Stimulated activated CD4-positive, alpha-beta T cell treated with anti-CD3 and anti-CD28 coated beads, Interleukin-12 subunit alpha, Interleukin-12 subunit beta, amount 100 ng/mL, for 4 hours (primary cell): ENCODE measurements at regions not wholly inside any gene's neighbourhood (a gene's known extent, or its start where the extent isn't known, plus 50 kb on each side); places are given as distances from the start of the nearest gene placed in this dataset.
"Not testable (repeated sequence)": the region's sequence is repeated elsewhere in the genome, so short reads cannot be mapped to it uniquely, and the experiment has no call there.

Experiments used
- DNase-seq: peaks from one replicate; pipeline ENCODE4 v3.0.0-alpha.2; 2020

- DNase-seq, result no peak
These were observed 163.3 kb upstream of the NTF3 start for GRCh38 chr12:5268424-5269210.

- no peak for DNase-seq
These were observed 162.1 kb upstream of the NTF3 start for GRCh38 chr12:5269846-5270245.

- no peak for DNase-seq
These were observed 159.7 kb upstream of the NTF3 start for GRCh38 chr12:5272018-5272785.

GRCh38 chr12:5273709-5274108 is 158.2 kb upstream of the NTF3 start:
- DNase-seq, result no peak

- DNase-seq, result no peak
These were observed 155.5 kb upstream of the NTF3 start for GRCh38 chr12:5276327-5276880.

GRCh38 chr12:5280086-5280485 is 151.8 kb upstream of the NTF3 start:
- no peak for DNase-seq

- not testable (repeated sequence) for DNase-seq
These were observed 141.5 kb upstream of the NTF3 start for GRCh38 chr12:5290368-5290767.

- DNase-seq, result no peak
These were observed 139.3 kb upstream of the NTF3 start for GRCh38 chr12:5292651-5293050.

- no peak for DNase-seq
These were observed 138.1 kb upstream of the NTF3 start for GRCh38 chr12:5293773-5294172.

- DNase-seq, result no peak
These were observed 137.4 kb upstream of the NTF3 start for GRCh38 chr12:5294274-5295070.

GRCh38 chr12:5295151-5295550 is 136.8 kb upstream of the NTF3 start:
- no peak for DNase-seq

- no peak for DNase-seq
These were observed 135.9 kb upstream of the NTF3 start for GRCh38 chr12:5295996-5296395.

- no peak for DNase-seq
These were observed 130.4 kb upstream of the NTF3 start for GRCh38 chr12:5301539-5301938.

- DNase-seq, result no peak
These were observed 126.5 kb upstream of the NTF3 start for GRCh38 chr12:5305425-5305824.

- DNase-seq, result no peak
These were observed 125.9 kb upstream of the NTF3 start for GRCh38 chr12:5305886-5306545.

- no peak for DNase-seq
These were observed 124.8 kb upstream of the NTF3 start for GRCh38 chr12:5307065-5307464.

- no peak for DNase-seq
These were observed 123.7 kb upstream of the NTF3 start for GRCh38 chr12:5308216-5308615.

- DNase-seq, result no peak
These were observed 122.9 kb upstream of the NTF3 start for GRCh38 chr12:5308996-5309395.

- no peak for DNase-seq
These were observed 122.3 kb upstream of the NTF3 start for GRCh38 chr12:5309654-5310053.

GRCh38 chr12:5310151-5310550 is 121.8 kb upstream of the NTF3 start:
- DNase-seq, result no peak

- DNase-seq, result no peak
These were observed 114.4 kb upstream of the NTF3 start for GRCh38 chr12:5317556-5317955.

- no peak for DNase-seq
These were observed 113.0 kb upstream of the NTF3 start for GRCh38 chr12:5318874-5319273.
